IPS DF 6.9 (cell line): ENCODE measurements at regions not wholly inside any gene's neighbourhood (a gene's known extent, or its start where the extent isn't known, plus 50 kb on each side); places are given as distances from the start of the nearest gene placed in this dataset.

Source experiments
- DNase-seq: peaks from one replicate; pipeline ENCODE4 v3.0.0-alpha.2; 2013; ENCODE audit warnings: low read depth, low spot score
- H3K27ac ChIP-seq: one replicate; pipeline ENCODE4 v1.5.1; 2013; ENCODE audit warnings: low read length, control low read depth
- H3K27me3 ChIP-seq: 2 replicates; pipeline ENCODE4 v1.6.1; 2013; ENCODE audit warnings: mild to moderate bottlenecking, low read length; ENCODE audit not compliant: control insufficient read depth, insufficient read depth
- H3K36me3 ChIP-seq: 2 replicates; pipeline ENCODE4 v1.6.1; 2013; ENCODE audit warnings: low read length; ENCODE audit not compliant: control insufficient read depth, insufficient read depth
- H3K4me1 ChIP-seq: 2 replicates; pipeline ENCODE4 v1.6.1; 2013; ENCODE audit warnings: low read length; ENCODE audit not compliant: control insufficient read depth, insufficient read depth
- H3K4me3 ChIP-seq: 2 replicates; pipeline ENCODE4 v1.5.1; 2013; ENCODE audit warnings: mild to moderate bottlenecking, low read length
- H3K9me3 ChIP-seq: 2 replicates; pipeline ENCODE4 v1.6.1; 2013; ENCODE audit warnings: low read length, inconsistent platforms; ENCODE audit not compliant: control insufficient read depth, insufficient read depth
- WGBS: extraction: QIAGEN DNeasy Blood & Tissue Kit; methylation state at CpG from one replicate; pipeline ENCODE4 v1.1.7; 2013; ENCODE audit warnings: mixed read lengths, missing lambda C conversion rate; ENCODE audit not compliant: insufficient read length, insufficient coverage; 5-methylcytosine and 5-hydroxymethylcytosine counted together

DNA sequence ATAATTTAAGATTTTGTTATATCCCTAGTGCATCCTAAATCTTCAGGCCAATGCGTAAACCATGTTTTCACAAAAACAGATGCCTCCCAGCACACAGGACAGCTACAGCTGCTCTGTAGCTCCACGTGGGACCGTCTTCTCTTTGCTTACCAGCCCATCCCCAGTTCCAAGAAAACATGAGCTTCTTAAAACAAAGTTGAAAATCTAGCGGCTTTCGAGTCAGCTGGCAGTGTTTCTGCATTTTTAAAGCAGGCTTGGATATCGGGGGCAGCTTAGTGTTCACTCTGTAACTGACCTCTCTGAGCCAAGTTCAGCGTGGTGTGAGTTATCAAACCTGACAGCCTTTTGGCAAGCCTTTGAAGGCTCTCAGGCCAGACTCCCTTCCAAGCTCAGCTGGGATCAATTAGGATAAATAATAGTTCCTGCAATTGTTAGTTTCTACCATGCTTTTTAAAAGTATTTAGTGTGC is 881.5 kb downstream of the LTN1 start:
- H3K9me3 ChIP-seq = no peaks in the 10 kb centered on the region
- H3K27me3 ChIP-seq = no peaks in the 10 kb centered on the region
- no peaks in the 10 kb centered on the region for H3K36me3 ChIP-seq
- no peak overlapping the region for H3K27ac ChIP-seq
- DNase-seq = no peak
- H3K4me1 ChIP-seq = no peaks in the 10 kb centered on the region
- H3K4me3 ChIP-seq = no peak overlapping the region
- WGBS = no CpG with 5 or more reads among the region's 7 CpGs

DNA sequence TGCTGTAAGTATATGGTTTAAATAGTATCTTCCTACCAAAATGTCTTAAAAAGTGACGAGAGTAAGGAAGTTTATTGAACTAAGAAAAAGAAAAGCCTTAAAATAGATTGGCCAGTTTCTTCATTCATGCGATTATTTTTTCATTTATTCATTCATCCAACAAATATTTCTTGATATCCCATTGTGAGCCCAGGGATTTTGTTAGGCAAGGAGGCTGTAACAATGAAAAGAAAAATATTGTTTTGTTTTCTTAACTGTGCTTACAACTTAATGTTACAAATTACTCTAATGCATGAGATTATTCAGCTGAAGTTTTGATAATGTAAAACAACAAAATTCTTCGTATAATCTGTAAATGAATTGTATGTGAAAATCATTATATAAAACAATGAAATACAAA is 882.0 kb downstream of the LTN1 start:
- H3K27ac ChIP-seq = no peak overlapping the region
- no CpG with 5 or more reads among the region's 3 CpGs for WGBS
- H3K36me3 ChIP-seq = no peaks in the 10 kb centered on the region
- no peaks in the 10 kb centered on the region for H3K27me3 ChIP-seq
- DNase-seq = no peak
- H3K9me3 ChIP-seq = no peaks in the 10 kb centered on the region
- H3K4me1 ChIP-seq = no peaks in the 10 kb centered on the region
- no peak overlapping the region for H3K4me3 ChIP-seq

DNA sequence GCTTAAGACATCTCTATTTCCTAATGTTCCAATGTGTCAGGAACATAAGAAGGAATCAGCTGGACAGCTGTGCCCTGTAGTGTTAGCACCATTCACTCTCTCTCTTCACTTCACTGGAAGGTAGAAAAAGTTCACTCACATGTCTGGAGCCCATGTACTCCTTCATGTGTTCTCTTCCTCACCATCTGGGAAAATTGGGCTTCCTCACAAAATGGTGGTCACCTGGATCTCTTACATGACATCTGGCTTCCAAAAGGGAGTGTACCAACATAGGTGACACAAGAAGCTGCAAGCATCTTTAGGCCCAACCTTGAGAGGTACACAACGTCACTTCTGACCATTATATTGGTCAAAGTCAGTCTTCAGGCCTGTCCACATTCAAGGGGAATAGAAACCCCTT is 882.6 kb downstream of the LTN1 start:
- Histone ChIP-seq H3K36me3 (no peaks in the 10 kb centered on the region), H3K4me3 (no peak overlapping the region), H3K4me1 (no peaks in the 10 kb centered on the region), H3K9me3 (no peaks in the 10 kb centered on the region), H3K27ac (no peak overlapping the region), H3K27me3 (no peaks in the 10 kb centered on the region)
- DNase-seq = no peak
- WGBS = no CpG with 5 or more reads among the region's 1 CpG

DNA sequence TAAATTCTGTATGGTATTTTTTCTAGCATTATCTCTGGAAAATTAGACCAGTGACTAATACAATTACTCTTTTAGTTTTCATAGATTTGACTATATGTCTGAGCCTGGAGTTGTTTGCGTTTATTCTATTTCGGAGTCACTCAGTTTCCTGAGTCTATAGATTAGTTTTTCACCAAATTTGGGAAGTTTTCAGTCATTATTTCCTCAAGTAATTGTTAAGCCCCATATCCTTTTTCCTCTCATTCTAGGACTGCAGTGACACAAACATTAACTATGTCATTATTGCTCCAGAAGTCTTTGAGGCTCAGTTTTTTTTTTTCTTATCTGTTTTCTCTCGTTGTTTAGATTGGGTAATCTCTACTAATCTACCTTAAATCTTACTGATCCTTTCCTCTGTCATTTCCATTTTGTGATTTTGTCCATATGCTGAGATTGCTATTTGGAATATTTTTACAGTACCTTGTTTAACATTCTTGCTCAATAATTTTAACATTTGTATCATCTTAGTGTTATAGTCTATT is 886.2 kb downstream of the LTN1 start:
- no peaks in the 10 kb centered on the region for H3K36me3 ChIP-seq
- no peaks in the 10 kb centered on the region for H3K27me3 ChIP-seq
- WGBS = no CpG with 5 or more reads among the region's 3 CpGs
- no peaks in the 10 kb centered on the region for H3K9me3 ChIP-seq
- no peak overlapping the region for H3K4me3 ChIP-seq
- no peak overlapping the region for H3K27ac ChIP-seq
- H3K4me1 ChIP-seq = no peaks in the 10 kb centered on the region
- DNase-seq = no peak

DNA sequence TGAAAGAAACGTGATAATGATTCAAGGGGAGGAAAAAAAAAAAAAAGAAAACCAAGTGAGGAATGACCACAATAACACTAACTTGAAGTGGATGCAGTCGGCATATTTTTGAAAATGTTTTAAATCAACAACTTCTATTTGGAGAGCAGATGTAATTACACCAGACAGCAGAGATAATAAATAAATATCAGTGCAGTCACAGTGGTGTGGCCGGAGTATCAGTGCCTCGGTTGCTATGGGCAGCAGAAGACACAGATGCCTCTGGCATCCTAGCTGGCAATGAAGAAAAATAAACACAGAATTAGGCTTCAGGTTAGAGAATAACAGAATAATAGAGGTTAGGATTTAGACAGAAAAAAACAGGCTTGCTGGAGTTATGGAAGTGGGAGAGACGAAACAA is 888.3 kb downstream of the LTN1 start:
- H3K4me3 ChIP-seq = no peak overlapping the region

DNA sequence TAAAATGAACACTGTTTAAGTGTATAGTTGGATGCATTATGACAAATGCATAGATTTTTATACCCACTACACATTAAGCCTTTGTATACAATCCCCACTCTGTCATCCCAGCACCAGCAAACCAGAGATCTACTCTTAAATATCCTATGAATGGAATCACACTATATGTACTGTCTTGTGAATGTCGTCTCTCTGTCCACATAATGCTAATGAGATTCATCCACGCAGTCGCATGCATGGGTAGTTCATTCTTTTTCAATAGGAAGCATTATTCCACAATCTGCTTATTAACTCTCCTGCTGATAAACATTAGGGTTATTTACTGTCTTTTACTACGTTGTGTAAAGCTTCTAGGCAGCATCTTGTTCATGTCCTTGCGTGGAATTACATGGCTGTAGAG is 892.3 kb downstream of the LTN1 start:
- Histone ChIP-seq H3K4me1 (no peaks in the 10 kb centered on the region), H3K27ac (no peak overlapping the region), H3K9me3 (no peaks in the 10 kb centered on the region), H3K4me3 (no peak overlapping the region), H3K36me3 (no peaks in the 10 kb centered on the region), H3K27me3 (no peaks in the 10 kb centered on the region)
- no CpG with 5 or more reads among the region's 5 CpGs for WGBS
- no peak for DNase-seq

More for the DNA sequence above, 888.3 kb downstream of the LTN1 start:
- no peaks in the 10 kb centered on the region for H3K36me3 ChIP-seq
- H3K9me3 ChIP-seq = no peaks in the 10 kb centered on the region
- no peaks in the 10 kb centered on the region for H3K4me1 ChIP-seq
- H3K27ac ChIP-seq = no peak overlapping the region
- WGBS = no CpG with 5 or more reads among the region's 5 CpGs
- H3K27me3 ChIP-seq = no peaks in the 10 kb centered on the region
- no peak for DNase-seq

DNA sequence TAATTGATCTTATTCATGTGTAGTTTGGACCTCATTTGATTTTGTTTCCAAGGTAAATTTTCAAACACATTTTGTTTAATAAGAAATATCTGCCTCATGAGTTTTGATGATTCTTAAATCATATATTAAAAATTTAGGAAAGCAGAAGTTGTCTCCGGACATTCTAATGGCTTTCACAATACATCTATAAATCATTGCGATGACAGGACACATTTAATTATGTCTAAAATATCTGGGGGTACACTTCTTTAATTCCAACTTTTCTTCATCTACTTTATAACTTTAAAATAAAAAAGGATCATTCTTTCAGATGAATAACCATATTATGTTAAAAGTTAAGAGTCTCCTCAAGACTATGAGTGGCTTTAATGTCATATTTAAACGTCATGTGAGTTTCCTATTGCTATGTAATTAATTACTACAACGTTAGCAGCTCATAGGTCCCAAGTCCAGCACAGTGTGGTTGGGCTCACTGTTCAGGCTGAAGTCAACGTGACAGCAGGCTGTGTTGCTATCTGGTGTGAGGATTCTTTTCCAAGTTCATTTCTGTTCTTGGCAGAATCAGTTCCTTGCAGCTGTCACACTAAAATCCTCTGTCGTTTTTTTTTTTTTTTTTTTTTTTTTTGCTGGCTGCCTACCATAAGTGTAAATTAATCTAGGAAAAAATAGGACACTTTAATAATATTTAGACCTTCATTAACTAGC is 893.5 kb downstream of the LTN1 start:
- Histone ChIP-seq H3K4me3 (no peak overlapping the region), H3K27ac (no peak overlapping the region), H3K36me3 (no peaks in the 10 kb centered on the region), H3K4me1 (no peaks in the 10 kb centered on the region), H3K27me3 (no peaks in the 10 kb centered on the region), H3K9me3 (no peaks in the 10 kb centered on the region)
- no CpG with 5 or more reads among the region's 6 CpGs for WGBS
- DNase-seq = no peak

DNA sequence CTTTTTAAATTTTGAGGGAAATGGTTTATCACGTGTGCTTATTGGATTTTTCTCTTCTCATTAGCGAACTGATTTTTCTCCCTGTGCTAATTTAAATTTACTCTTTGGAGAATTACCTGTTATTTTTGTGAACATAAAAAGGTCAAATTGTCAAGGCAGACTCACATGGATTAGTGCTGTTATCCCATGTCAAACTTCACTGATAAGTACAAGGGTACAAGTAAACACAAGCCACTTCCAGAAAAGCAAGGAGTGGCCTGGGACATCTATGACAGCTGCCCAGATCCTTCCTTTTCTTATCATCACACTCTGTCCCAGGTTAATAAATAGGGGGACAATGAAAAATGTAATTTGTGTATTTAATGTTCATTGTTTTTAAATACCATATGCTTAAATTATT is 901.2 kb downstream of the LTN1 start:
- H3K36me3 ChIP-seq = no peaks in the 10 kb centered on the region

DNA sequence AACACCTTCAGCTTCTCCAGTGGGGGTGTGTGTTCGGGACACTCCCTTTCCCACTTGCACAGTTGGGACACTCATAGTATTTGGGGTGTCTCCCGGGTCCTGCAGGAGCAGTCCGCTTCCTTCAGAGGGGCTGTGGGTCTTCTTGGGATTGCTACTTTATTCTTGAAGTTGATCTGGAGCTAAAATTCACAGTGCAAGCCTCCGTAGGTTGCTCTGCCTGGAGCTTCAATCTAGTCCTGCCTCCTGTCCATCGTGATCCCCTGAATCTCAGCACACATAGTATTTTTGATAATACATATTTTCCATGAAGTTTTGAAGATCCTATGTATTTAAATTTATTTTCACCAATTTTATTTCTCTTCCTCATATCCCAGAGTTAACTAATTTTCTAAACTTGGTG is 902.1 kb downstream of the LTN1 start:
- H3K36me3 ChIP-seq = no peaks in the 10 kb centered on the region
- no peaks in the 10 kb centered on the region for H3K27me3 ChIP-seq
- H3K4me1 ChIP-seq = no peaks in the 10 kb centered on the region
- no peak overlapping the region for H3K4me3 ChIP-seq
- H3K27ac ChIP-seq = no peak overlapping the region
- WGBS = no CpG with 5 or more reads among the region's 5 CpGs
- H3K9me3 ChIP-seq = no peaks in the 10 kb centered on the region
- DNase-seq = no peak

More for the DNA sequence above, 901.2 kb downstream of the LTN1 start:
- no peaks in the 10 kb centered on the region for H3K27me3 ChIP-seq
- H3K4me3 ChIP-seq = no peak overlapping the region
- no peaks in the 10 kb centered on the region for H3K9me3 ChIP-seq
- H3K4me1 ChIP-seq = no peaks in the 10 kb centered on the region
- no peak for DNase-seq
- no peak overlapping the region for H3K27ac ChIP-seq
- no CpG with 5 or more reads among the region's 2 CpGs for WGBS

DNA sequence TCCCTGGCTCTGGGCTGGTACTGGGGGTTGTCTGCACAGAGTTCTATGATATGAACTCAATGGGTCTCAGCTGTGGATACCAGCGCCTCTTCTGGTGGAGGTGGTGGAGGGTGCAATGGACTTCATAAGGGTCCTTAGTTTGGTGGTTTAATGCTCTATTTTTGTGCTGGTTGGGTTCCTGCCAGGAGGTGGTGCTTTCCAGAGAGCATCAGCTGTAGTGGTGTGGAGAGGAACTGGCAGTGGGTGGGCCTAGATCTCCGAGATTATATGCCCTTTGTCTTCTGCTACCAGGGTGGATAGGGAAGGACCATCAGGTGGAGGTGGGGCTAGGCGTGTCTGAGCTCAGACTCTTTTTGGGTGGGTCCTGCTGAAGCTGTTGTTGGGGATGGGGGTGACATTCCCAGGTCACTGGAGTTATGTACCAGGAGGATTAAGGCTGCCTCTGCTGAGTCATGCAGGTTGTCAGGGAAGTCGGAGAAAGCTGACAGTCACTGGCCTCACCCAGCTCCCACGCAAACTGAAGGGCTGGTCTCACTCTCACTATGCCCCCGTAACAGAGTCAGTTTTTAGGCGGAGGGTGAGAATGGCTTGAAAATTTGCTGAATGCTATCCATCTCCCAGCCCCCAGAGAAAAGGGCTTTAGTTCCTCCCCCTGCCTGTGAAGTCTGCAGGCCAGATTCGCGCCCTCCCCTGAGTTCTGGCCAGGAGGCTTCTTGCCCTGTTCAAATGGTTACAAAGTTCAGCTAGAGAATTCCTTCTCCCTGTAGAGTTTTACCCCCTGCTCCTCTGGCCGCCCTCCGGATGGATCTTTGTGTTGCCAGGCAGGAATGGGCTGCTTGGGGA is 902.9 kb downstream of the LTN1 start:
- H3K27me3 ChIP-seq = no peaks in the 10 kb centered on the region

More for the DNA sequence above, 902.9 kb downstream of the LTN1 start:
- no peak for DNase-seq
- Histone ChIP-seq H3K4me3 (no peak overlapping the region), H3K4me1 (no peaks in the 10 kb centered on the region), H3K27ac (no peak overlapping the region), H3K36me3 (no peaks in the 10 kb centered on the region), H3K9me3 (no peaks in the 10 kb centered on the region)
- no CpG with 5 or more reads among the region's 11 CpGs for WGBS
